Nephron (organoid): ENCODE measurements at regions not wholly inside any gene's neighbourhood (a gene's known extent, or its start where the extent isn't known, plus 50 kb on each side); places are given as distances from the start of the nearest gene placed in this dataset.
"Not testable (repeated sequence)": the region's sequence is repeated elsewhere in the genome, so short reads cannot be mapped to it uniquely, and the experiment has no call there.

Experiments used
- H3K27ac Mint-ChIP-seq, 3 experiments: 2 replicates each; pipeline ENCODE4 v1.8.0; 2020; ENCODE audit warnings: mixed read lengths in 3 of 3, mild to moderate bottlenecking in 2 of 3, moderate library complexity in 1 of 3
- H3K27me3 Mint-ChIP-seq: 2 replicates; pipeline ENCODE4 v1.8.0; 2021; ENCODE audit warnings: low read depth, mild to moderate bottlenecking, moderate library complexity, mixed read lengths
- H3K36me3 Mint-ChIP-seq: 2 replicates; pipeline ENCODE4 v1.8.0; 2020; ENCODE audit warnings: low read depth, mixed read lengths
- H3K4me1 Mint-ChIP-seq: 2 replicates; pipeline ENCODE4 v1.8.0; 2020; ENCODE audit warnings: mixed read lengths
- H3K4me3 Mint-ChIP-seq, 3 experiments: 2 replicates each; pipeline ENCODE4 v1.8.0; 2020; ENCODE audit warnings: mild to moderate bottlenecking in 3 of 3, mixed read lengths in 3 of 3, moderate library complexity in 2 of 3
- H3K9me3 Mint-ChIP-seq: 2 replicates; pipeline ENCODE4 v1.8.0; 2020; ENCODE audit warnings: mixed read lengths
- CTCF ChIP-seq, 3 experiments: fragments of 200-600 bp; sonication (generic); IDR thresholded peaks; one replicate each; pipeline ENCODE4 v1.5.0; 2021; ENCODE audit warnings: antibody characterized with exemption in 3 of 3; ENCODE audit not compliant: unreplicated experiment in 3 of 3

DNA sequence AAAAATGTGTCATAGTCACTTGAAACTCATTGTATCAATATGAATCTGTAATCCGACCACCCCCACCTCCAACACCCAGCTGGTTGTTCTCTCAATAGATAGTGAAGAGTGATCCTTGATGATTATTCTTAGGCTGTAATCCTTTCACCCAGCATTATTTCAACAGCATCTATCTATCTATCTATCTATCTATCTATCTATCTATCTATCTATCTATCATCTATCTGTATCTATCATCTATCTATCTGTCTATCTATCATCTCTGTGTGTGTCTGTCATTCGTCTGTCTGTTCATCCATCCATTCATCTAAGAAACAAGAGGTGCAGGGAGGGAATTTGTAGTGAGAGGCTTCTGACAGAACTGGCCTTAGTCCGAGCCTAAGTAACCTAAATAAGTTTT is 78.7 kb upstream of the IGSF10 start:
- no peak for TF ChIP-seq CTCF (IDR thresholded peaks at IDR 0.05; ENCODE audit: unreplicated experiment in 3 of 3)
- Mint-ChIP-seq H3K4me1 (peaks cover 44% of the 10 kb centered on the region), H3K9me3 (no peaks in the 10 kb centered on the region), H3K27me3 (peaks cover 18% of the 10 kb centered on the region), H3K4me3 (no peak overlapping the region), H3K27ac (peak overlapping the region; percentile 45 to 85 (median 75)), H3K36me3 (no peaks in the 10 kb centered on the region)

GRCh38 chr3:151538456-151539393 is 77.9 kb upstream of the IGSF10 start:
- TF ChIP-seq CTCF (IDR thresholded peaks at IDR 0.05; ENCODE audit: unreplicated experiment in 3 of 3) = no peak
- H3K27me3 Mint-ChIP-seq = peaks cover 18% of the 10 kb centered on the region
- H3K36me3 Mint-ChIP-seq = no peaks in the 10 kb centered on the region
- H3K4me1 Mint-ChIP-seq = peaks cover 42% of the 10 kb centered on the region
- H3K4me3 Mint-ChIP-seq = no peak overlapping the region
- peak overlapping the region; percentile 45 to 85 (median 75) for H3K27ac Mint-ChIP-seq
- H3K9me3 Mint-ChIP-seq = no peaks in the 10 kb centered on the region

- Mint-ChIP-seq H3K27me3 (peaks cover 18% of the 10 kb centered on the region), H3K36me3 (no peaks in the 10 kb centered on the region), H3K4me3 (no peak overlapping the region), H3K9me3 (peaks cover 4% of the 10 kb centered on the region), H3K27ac (peak overlapping the region in 2 of 3 experiments; percentile 6 to 31), H3K4me1 (peaks cover 42% of the 10 kb centered on the region)
- TF ChIP-seq CTCF (IDR thresholded peaks at IDR 0.05; ENCODE audit: unreplicated experiment in 3 of 3) = no peak
Observed at GRCh38 chr3:151537726-151538125, 76.9 kb upstream of the IGSF10 start.

- TF ChIP-seq CTCF (IDR thresholded peaks at IDR 0.05; ENCODE audit: unreplicated experiment in 3 of 3) = no peak
- H3K27me3 Mint-ChIP-seq = no peaks in the 10 kb centered on the region
- H3K4me1 Mint-ChIP-seq = no peaks in the 10 kb centered on the region
- no peak overlapping the region for H3K4me3 Mint-ChIP-seq
- H3K9me3 Mint-ChIP-seq = peaks cover 20% of the 10 kb centered on the region
- H3K36me3 Mint-ChIP-seq = no peaks in the 10 kb centered on the region
- H3K27ac Mint-ChIP-seq = no peak overlapping the region
Observed at GRCh38 chr3:151526757-151527156, 65.9 kb upstream of the IGSF10 start.

DNA sequence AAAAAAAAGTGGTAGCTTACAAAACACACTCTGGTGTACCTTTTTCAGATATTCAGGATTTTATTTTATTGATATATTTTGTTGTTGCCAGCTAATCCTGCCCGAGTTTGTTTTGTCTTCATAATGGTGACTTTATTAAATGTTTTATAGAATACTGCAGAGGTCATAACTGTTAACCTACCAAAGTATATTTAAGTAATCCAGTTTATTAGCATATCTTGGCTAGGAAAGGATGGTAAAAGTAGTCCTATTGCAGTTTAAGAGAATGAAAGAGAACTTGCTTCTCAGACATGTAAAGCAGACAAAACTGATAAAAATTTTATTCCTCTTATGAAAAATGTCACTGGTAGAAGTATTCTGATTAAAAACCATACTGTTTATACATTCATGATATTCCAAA is 59.2 kb upstream of the IGSF10 start:
- TF ChIP-seq CTCF (IDR thresholded peaks at IDR 0.05; ENCODE audit: unreplicated experiment in 3 of 3) = no peak
- Mint-ChIP-seq H3K36me3 (no peaks in the 10 kb centered on the region), H3K4me3 (no peak overlapping the region), H3K27ac (no peak overlapping the region), H3K4me1 (no peaks in the 10 kb centered on the region), H3K9me3 (peaks cover 15% of the 10 kb centered on the region), H3K27me3 (no peaks in the 10 kb centered on the region)

- not testable (repeated sequence) for H3K27ac Mint-ChIP-seq, H3K36me3 Mint-ChIP-seq, H3K4me3 Mint-ChIP-seq, H3K27me3 Mint-ChIP-seq, H3K4me1 Mint-ChIP-seq
- H3K9me3 Mint-ChIP-seq = peaks cover 29% of the 10 kb centered on the region
Observed at GRCh38 chr3:151511433-151511832, 50.6 kb upstream of the IGSF10 start.
